Keratinocyte (primary cell): ENCODE measurements at regions not wholly inside any gene's neighbourhood (a gene's known extent, or its start where the extent isn't known, plus 50 kb on each side); places are given as distances from the start of the nearest gene placed in this dataset.

Experiments
- EZH2 ChIP-seq: IDR thresholded peaks from one replicate; pipeline ENCODE4 v1.6.1; 2012; ENCODE audit warnings: inconsistent platforms, mild to moderate bottlenecking, low read length, moderate library complexity
- TF ChIP-seq, protein P1 (sequence below), 3 experiments: IDR thresholded peaks in 1 of 3; conservative IDR thresholded peaks in 1 of 3; optimal IDR thresholded peaks in 1 of 3; 2 replicates in 2 of 3; 3 replicates in 1 of 3; pipeline versions ENCODE3 to v1.5.1; 2011; ENCODE audit warnings: low read length in 3 of 3, mild to moderate bottlenecking in 3 of 3, moderate library complexity in 2 of 3, control low read depth in 1 of 3, inconsistent platforms in 1 of 3; ENCODE audit not compliant: insufficient read depth in 2 of 3; ENCODE audit errors: extremely low read depth in 1 of 3

DNA sequence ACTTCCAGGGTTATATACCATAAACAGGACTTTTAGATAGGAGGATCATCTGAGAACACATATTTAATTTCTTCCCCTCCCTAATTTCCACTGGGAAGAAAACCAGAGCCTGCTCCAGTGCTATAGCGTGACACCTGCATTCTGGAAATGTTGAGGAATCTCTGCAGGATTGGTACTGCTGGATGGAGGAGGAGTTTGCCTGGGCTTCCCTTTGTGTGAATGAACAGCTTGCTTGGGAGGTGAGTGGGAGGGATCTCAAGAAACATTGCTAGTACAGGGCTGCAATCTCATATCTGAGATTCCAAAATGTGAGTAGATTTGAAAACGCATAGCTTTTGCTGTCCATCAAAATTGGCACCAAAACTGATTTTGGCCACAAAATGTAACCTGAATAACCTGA, 295.9 kb upstream of the RGMA start:
- TF ChIP-seq, protein P1, sequence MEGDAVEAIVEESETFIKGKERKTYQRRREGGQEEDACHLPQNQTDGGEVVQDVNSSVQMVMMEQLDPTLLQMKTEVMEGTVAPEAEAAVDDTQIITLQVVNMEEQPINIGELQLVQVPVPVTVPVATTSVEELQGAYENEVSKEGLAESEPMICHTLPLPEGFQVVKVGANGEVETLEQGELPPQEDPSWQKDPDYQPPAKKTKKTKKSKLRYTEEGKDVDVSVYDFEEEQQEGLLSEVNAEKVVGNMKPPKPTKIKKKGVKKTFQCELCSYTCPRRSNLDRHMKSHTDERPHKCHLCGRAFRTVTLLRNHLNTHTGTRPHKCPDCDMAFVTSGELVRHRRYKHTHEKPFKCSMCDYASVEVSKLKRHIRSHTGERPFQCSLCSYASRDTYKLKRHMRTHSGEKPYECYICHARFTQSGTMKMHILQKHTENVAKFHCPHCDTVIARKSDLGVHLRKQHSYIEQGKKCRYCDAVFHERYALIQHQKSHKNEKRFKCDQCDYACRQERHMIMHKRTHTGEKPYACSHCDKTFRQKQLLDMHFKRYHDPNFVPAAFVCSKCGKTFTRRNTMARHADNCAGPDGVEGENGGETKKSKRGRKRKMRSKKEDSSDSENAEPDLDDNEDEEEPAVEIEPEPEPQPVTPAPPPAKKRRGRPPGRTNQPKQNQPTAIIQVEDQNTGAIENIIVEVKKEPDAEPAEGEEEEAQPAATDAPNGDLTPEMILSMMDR (optimal IDR thresholded peaks at IDR 0.05 in 1 of 3, IDR thresholded peaks at IDR 0.05 in 1 of 3, conservative IDR thresholded peaks at IDR 0.05 in 1 of 3; ENCODE audit: extremely low read depth in 1 of 3, insufficient read depth in 2 of 3, low read length in 3 of 3) = no peak
- TF ChIP-seq EZH2 = no peak
